ENCODE measurements at regions not wholly inside any gene's neighbourhood (a gene's known extent, or its start where the extent isn't known, plus 50 kb on each side); places are given as distances from the start of the nearest gene placed in this dataset.

DNA sequence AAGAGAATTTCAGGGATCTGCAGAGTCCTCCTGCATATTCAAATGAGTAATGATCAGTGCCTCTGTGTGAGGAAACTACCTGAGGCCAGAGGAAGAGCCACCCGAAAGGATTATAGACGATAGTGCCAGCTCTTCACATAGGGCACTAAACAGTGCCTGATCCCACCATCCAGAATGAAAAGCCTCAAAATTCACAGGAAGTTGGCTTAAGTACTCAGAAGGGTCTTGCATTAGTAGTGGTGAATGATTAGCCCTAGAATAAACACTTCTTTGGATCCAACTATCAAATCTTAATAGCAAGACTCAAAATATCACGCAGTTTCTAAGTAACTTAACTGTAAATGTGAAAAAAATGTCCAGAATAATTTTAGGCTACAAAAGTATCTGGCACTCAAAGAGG is 324.4 kb downstream of the ZNF674 start:
- Histone ChIP-seq H3K27me3 (ENCODE audit: control insufficient read depth, insufficient read depth, low read length) (no peaks in the 10 kb centered on the region), H3K36me3 (ENCODE audit: control insufficient read depth, insufficient read depth, low read length) (no peaks in the 10 kb centered on the region), H3K4me3 (ENCODE audit: low read depth, low read length) (no peak overlapping the region)
- TF ChIP-seq, protein P1, sequence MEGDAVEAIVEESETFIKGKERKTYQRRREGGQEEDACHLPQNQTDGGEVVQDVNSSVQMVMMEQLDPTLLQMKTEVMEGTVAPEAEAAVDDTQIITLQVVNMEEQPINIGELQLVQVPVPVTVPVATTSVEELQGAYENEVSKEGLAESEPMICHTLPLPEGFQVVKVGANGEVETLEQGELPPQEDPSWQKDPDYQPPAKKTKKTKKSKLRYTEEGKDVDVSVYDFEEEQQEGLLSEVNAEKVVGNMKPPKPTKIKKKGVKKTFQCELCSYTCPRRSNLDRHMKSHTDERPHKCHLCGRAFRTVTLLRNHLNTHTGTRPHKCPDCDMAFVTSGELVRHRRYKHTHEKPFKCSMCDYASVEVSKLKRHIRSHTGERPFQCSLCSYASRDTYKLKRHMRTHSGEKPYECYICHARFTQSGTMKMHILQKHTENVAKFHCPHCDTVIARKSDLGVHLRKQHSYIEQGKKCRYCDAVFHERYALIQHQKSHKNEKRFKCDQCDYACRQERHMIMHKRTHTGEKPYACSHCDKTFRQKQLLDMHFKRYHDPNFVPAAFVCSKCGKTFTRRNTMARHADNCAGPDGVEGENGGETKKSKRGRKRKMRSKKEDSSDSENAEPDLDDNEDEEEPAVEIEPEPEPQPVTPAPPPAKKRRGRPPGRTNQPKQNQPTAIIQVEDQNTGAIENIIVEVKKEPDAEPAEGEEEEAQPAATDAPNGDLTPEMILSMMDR (IDR thresholded peaks at IDR 0.05; ENCODE audit: insufficient read depth, low read length, poor library complexity, severe bottlenecking), result no peak
- no peak for DNase-seq (ENCODE audit: low read depth)

DNA sequence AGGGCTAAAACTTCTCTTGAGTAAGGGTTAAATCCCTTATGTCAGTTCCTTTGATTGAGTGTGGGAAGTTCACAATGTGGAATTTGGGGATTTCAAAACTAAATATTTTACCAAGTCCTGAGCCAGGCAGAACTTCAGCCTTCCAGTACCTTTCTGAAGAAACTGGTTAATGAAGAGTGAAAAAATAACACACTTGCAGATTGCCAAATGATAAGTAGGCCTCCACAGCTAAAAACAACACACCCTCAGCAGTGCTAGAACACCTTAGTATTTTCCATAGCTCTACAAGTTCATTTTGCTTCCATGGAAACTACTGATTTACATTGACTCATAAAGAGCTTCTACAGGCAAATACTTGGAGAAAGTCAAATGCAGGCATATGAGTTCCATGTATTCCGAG is 326.8 kb downstream of the ZNF674 start:
- H3K4me3 ChIP-seq (ENCODE audit: low read depth, low read length), result no peak overlapping the region
- H3K27me3 ChIP-seq (ENCODE audit: control insufficient read depth, insufficient read depth, low read length), result no peaks in the 10 kb centered on the region
- no peaks in the 10 kb centered on the region for H3K36me3 ChIP-seq (ENCODE audit: control insufficient read depth, insufficient read depth, low read length)
- TF ChIP-seq, protein P1 (IDR thresholded peaks at IDR 0.05; ENCODE audit: insufficient read depth, low read length, poor library complexity, severe bottlenecking), result no peak
- no peak for DNase-seq (ENCODE audit: low read depth)

DNA sequence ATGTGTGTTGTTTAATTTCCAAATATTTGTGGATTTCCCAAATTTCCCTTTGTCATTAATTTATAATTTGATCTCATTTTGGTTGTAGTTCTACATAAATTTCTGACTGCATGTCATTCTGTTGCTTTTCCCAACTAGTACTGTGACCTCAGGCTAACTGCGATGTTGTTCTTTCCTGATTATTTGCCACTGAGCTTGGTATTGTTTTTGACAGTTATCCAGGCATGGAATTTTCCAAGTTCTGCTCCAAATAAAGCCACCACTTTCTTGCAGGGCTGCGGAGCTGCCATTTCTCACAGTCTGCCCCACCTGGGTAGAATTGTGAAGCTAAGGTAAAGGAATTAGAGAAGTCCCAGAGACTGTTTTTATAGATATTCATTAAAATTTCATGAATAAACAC is 328.8 kb downstream of the ZNF674 start:
- no peak overlapping the region for H3K4me3 ChIP-seq (ENCODE audit: low read depth, low read length)
- TF ChIP-seq, protein P1 (IDR thresholded peaks at IDR 0.05; ENCODE audit: insufficient read depth, low read length, poor library complexity, severe bottlenecking), result no peak
- H3K36me3 ChIP-seq (ENCODE audit: control insufficient read depth, insufficient read depth, low read length), result no peaks in the 10 kb centered on the region
- H3K27me3 ChIP-seq (ENCODE audit: control insufficient read depth, insufficient read depth, low read length), result no peaks in the 10 kb centered on the region
- no peak for DNase-seq (ENCODE audit: low read depth)

DNA sequence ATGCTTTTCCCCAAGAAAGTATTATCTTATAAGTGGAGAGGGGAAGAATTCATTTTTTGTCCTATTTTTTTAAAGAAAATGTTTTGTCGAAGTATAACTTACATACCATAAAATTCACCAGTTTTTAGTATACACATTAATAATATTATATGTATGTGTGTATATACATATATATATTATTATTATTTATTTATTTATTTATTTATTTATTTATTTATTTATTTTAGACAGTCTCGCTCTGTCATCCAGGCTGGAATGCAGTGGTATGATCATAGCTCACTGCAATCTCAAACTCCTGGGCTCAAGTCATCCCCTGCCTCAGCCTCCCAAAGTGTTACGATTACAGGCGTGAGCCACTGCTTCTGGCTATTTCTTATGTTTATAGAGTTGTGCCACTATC is 334.1 kb downstream of the ZNF674 start:
- TF ChIP-seq, protein P1 (IDR thresholded peaks at IDR 0.05; ENCODE audit: insufficient read depth, low read length, poor library complexity, severe bottlenecking), result no peak
- Histone ChIP-seq H3K4me3 (ENCODE audit: low read depth, low read length) (no peak overlapping the region), H3K27me3 (ENCODE audit: control insufficient read depth, insufficient read depth, low read length) (no peaks in the 10 kb centered on the region)

DNA sequence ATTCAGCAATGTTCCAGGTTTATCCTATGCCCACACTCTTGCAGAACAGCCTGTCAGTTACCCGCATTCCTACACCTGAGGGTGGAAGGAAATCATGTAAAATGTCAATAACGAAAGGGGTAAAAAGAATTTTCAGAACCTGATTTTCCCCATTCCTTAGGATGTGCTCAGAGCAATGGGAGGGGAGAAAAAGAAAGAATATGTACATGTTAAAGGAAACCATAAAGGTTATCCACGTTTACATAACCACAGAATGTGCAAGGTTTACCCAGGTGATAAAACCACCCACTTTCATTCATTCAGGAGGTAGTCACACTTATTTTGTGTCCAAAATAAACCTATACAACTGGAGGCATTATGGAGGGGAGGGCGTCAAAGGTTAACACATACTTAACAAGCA is 335.5 kb downstream of the ZNF674 start:
- DNase-seq (ENCODE audit: low read depth), result no peak
- no peak overlapping the region for H3K4me3 ChIP-seq (ENCODE audit: low read depth, low read length)
- TF ChIP-seq, protein P1 (IDR thresholded peaks at IDR 0.05; ENCODE audit: insufficient read depth, low read length, poor library complexity, severe bottlenecking), result no peak
- H3K27me3 ChIP-seq (ENCODE audit: control insufficient read depth, insufficient read depth, low read length), result no peaks in the 10 kb centered on the region
- no peaks in the 10 kb centered on the region for H3K36me3 ChIP-seq (ENCODE audit: control insufficient read depth, insufficient read depth, low read length)

More for the DNA sequence above, 334.1 kb downstream of the ZNF674 start:
- no peaks in the 10 kb centered on the region for H3K36me3 ChIP-seq (ENCODE audit: control insufficient read depth, insufficient read depth, low read length)
- DNase-seq (ENCODE audit: low read depth), result no peak

DNA sequence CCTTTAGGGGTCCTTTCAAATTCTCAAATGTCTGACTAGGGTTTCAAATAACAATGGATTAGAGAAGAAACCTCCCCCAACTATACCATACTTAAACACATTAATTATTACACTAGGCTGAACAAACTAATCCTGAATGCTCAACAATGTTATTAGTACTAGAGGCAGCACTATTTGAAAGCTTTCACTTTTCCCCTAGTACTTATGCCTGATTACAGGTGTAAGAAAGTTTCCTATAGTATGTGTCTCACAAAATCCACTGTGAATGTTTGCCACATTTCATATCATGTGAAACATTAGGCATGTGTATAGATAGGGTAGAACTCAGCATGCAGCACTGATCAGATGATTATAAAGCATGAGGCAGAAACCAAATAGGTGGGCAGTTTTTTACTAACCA is 336.2 kb downstream of the ZNF674 start:
- TF ChIP-seq, protein P1 (IDR thresholded peaks at IDR 0.05; ENCODE audit: insufficient read depth, low read length, poor library complexity, severe bottlenecking), result no peak
- no peaks in the 10 kb centered on the region for H3K36me3 ChIP-seq (ENCODE audit: control insufficient read depth, insufficient read depth, low read length)
- no peak overlapping the region for H3K4me3 ChIP-seq (ENCODE audit: low read depth, low read length)
- no peak for DNase-seq (ENCODE audit: low read depth)
- no peaks in the 10 kb centered on the region for H3K27me3 ChIP-seq (ENCODE audit: control insufficient read depth, insufficient read depth, low read length)

All from kidney epithelial cell (primary cell).